Fibroblast of upper back skin (primary cell): ENCODE measurements at regions not wholly inside any gene's neighbourhood (a gene's known extent, or its start where the extent isn't known, plus 50 kb on each side); places are given as distances from the start of the nearest gene placed in this dataset.

Experiments used
- DNase-seq: peaks from one replicate; pipeline ENCODE4 v3.0.0-alpha.2; 2013

DNA sequence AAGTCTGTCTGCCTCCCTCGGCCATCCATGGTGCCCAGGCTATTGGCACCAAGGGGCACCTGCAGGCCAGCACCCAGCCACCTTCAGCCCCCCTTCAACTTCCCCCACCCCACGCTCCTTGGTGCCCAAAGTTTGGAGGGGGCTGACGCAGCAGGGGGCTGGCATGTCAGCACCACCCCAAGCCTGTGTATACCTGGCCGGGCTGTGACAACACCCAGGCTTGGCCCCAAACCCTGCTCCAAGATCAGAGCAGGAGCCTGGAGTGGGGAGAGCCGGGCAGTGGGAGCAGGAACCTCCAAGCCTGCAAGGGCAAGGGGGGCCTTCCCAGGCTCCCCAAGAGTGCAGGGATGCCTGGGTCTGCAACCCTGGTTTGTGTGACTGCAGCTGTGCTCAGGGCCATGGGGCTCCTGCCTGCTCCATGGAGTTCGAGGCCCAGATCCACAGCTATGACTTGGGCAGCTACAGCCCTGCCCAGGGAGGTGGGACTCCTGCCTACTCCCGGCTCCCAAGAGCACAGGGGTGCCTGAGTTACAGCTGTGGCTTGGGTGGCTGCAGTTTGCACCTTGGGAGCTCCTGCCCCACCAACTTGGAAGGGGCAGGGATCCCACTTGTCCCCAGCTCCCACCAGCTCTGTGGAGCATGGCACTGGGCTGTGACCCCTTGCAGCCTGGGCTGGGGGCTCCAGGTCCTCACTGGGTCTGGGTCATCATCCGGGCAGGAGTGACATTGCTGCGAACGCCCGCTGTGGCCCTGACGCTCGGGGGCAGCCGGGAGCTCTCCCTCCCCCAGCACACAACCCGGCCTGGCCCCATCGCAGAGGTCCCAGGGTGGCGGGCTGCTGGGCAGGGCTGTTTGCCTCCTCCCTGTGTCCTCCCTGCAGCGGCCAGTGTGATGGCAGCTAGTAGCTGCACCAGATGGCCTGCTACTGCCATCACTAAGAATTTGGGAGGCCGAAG, 175.5 kb upstream of the SDK2 start:
- no peak for DNase-seq

DNA sequence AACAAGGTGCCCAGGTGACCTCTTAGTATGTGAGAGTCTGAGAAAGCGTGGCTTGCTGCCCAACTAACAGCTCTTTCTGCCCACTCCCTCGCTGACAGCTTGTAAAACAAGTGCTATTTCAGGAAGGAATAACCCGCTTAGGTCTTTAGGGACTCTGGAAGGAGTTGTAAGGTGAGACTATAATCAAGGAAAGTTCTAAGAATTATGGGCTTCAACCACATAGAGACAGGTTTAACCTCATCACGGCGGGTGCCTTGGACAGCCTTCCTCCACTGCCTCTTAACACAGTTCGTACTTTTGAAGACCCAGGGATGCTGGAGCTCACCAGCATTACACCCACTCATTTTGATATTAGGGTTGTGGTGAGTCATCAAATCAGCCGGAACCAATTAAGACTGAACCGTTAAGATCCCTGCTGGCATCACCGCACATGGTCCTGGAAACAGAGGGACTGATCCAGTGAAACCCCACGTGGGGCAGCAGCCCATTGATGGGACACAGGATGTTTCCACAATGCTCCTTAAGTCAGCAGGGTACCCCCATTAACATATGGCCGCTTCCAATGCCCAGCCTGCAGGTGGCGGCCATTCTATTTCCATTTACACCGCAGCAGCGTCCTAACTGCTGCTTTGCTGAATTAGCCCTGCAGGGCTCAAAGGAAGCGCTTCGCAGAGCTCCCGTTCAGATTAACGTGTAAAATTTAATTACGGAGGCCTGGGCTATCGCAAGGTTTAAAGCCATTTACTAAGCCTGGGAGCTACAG, 176.6 kb upstream of the SDK2 start:
- peak; percentile 68 for DNase-seq

DNA sequence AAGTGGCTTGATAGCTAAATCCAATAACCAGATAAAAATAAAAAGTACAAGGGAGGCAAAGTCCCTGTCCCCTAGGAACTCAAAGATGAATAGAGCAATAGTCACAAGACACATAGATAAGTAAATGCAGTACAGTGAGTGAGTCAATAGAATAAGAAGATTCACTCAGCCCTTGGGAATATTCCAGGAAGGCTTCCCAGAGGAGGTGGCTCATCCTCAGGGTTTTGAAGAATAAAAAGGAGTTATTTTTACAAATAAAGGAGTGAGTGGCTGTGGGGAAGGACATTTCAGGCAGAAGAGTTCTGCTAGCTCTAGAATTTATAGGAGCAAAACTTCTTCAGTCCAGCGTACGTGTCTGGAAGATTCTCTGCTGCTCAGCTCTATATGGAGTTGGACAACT, 177.4 kb upstream of the SDK2 start:
- no peak for DNase-seq

DNA sequence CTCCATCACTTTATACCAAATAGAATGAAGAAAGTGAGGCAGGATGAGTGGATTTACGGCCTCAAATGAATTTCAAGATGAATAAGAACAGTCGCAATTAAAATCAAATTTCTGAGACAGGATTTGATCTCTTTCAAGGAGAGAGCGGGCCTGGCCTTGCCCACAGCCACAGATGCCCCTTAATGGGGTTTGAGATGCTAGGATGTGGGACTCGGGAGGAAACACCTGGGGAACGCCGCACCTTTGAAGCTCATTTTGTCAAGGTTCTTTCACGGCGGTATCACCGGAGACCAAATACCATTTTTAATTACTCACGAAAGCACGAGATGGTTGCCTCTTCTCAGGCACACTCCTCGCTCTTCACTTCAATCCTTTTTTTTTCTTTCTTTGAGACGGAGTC, 178.1 kb upstream of the SDK2 start:
- DNase-seq, result no peak

DNA sequence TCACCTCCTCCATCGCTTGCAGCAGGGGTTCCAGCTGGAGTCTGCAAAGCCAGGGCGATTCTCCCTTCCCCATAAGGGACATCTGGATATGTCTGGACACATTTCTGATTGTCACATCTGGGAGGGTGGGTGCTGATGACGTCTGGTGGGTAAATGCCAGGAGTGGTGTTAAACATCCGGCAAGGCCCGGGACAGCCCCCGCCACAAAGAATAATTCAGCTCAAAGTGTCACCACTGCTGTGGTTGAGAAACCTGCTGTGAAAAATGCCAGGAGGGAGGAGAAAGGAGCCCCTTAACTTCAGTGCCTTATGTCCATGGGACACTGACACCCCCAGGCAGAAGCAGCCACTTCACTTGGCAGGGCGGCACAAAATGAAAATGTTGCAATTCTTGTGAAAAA, 179.4 kb upstream of the SDK2 start:
- DNase-seq, result no peak

DNA sequence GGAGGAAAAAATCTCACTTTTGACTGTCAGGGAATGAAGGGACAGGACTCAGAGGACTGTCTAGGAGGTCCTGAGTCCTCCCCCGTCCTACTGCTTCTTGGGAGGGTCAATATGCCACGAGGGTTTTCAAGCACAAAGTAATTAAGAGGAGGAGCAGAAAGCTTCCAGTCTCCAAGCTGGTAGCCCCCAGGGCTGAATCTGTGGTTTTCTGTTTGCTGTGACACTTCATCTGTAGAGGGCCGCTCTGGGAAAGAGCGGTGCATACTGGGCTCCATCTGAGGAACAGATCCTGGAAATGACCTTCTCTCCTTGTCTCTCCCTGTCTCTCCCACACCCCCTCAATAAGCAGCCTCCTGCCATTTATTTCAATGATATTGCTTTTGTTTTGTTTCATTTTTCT, 180.1 kb upstream of the SDK2 start:
- no peak for DNase-seq

DNA sequence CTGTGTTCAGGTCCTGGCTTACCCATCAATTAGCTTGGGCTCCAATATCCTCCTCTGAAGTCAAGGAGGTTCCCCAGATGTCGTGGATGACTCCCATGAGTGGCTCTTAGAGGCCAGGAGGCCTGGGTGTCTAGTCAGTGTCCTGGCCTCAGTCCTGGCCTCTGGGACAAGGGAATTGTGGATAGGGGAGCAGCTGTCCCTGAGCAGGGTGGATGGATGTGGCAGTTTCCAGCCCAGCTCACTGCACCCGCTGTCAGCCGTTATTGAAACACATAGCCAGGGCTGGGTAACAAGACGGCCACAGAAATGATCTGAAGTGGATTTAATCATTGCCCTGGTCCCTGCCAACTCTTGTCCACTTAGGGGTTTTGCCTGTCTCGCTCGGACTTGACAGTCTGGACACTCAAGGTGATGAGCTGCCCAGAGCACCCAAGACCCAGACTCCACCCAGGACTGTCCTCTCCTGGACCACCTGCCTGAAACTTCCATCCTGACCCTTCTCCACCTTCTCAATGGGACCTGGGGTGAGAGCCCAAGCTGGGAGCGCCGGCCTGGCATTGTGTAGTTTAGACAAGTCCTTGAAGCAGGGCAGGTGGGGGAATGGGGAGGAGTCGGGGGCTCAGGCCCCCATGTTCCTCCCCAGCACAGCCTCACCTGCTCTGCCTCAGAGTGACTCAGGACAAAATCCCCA, 182.1 kb upstream of the SDK2 start:
- DNase-seq, result no peak

DNA sequence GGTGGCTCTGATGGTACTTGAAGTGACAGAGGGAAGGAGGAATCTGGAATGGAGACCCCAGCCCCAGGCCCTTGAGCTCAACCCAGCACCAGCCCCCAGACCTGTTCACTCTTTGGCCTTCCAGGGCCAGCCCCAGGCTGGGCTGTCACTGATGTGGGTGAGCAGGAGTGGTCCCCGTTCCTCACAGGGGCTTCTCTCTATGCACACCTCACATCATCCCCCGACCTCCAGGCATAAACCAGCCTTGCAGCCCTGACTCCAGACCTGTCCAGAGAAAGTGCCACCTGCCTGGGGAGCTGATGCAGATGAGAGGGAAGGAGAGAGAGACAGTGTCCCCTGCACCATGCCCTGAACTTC, 182.6 kb upstream of the SDK2 start:
- no peak for DNase-seq

- no peak for DNase-seq
Observed at GRCh38 chr17:73827627-73828291, 183.5 kb upstream of the SDK2 start.

- no peak for DNase-seq
Observed at GRCh38 chr17:73829676-73830280, 185.5 kb upstream of the SDK2 start.

DNA sequence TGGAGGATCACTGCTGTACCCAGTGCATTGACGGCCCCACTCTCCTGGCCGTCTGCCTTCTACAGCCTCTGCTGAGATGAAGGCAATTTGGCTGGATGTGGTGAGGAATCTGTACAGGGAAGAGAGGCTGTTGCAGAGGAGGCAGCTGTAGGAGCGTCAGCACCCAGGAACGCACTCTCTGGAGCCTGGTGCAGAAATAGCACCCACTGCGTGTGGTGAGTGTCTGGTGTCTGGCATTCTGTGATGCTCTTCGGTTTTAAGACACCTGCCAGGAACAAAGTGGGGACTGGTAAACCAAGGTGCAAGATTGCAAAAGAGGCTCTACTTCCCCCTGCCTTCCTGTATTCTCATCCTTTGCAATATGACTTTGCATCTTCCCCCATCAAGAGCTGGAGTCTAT, 187.5 kb upstream of the SDK2 start:
- no peak for DNase-seq

GRCh38 chr17:73833775-73834488, 189.7 kb upstream of the SDK2 start:
- DNase-seq, result peak; percentile 58

DNA sequence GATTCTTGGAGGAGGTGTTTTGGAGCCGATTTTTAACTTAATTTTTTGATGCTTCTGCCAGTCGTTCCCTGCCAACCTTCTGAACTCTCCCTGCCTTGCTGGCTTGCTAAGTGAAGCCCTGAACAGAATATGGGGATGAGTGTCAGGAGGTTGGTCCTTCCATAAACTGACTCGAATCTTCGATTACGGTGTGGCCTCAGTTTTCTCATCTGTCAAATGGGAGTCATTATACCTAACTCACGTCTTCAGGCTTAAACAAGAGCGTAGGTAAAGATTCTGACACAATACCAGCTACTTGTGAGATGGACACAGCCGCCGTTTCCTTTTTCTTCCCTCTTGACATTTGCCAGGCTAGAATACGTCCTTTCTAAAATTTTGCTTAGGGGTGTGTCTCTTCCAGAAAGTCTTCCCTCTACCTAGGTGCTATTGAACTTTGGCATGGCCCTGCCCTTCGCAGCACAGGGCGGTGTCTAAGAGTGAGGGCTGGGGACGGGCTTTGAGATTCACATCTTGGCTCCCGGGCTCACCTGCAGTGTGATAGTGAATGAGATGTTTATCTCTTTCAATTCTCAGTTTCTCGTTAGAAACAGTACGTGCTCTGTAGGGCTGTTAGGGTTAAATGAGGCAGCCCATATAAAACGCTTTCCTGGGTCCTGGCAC, 190.6 kb upstream of the SDK2 start:
- no peak for DNase-seq

GRCh38 chr17:73835605-73836004, 191.4 kb upstream of the SDK2 start:
- DNase-seq, result no peak

DNA sequence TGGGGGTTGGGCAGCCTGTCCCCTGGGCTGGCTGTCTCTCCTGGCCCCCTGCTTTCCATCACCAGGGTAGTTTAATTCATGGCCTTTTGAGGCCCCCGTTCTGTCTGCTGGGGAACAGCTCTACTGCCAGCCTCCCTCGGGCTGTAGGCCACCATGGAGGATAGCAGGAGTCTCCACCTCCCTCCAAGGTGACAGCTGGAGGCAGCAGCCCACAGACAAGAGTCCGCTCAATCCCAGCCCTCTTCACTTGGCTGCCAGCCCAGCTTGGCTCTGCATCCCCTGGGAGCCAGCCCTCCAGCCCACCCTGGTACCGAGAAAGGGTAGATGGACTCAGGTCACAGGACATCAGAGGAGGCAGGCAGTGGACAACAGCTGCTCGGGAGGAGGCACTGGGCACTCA, 194.6 kb upstream of the SDK2 start:
- DNase-seq, result no peak

DNA sequence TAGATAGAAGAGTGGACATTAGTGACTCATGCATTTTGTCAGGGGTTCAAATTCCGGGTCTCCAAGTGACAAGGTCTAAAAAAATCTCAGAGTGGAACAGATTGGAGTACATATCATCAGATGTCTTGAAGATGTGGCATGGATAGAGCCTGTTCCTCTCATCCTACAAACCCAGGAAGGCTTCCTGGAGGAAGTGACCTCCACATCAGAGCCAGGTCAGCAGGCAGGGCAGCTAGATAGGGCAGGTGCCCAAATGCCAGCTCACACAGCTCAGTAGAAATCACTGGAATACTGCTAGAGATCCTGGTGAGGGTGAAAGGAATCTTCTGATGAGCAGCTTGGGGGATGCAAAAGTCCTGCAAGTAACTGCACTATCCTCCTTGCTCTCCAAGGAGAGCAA, 196.6 kb upstream of the SDK2 start:
- DNase-seq, result no peak

DNA sequence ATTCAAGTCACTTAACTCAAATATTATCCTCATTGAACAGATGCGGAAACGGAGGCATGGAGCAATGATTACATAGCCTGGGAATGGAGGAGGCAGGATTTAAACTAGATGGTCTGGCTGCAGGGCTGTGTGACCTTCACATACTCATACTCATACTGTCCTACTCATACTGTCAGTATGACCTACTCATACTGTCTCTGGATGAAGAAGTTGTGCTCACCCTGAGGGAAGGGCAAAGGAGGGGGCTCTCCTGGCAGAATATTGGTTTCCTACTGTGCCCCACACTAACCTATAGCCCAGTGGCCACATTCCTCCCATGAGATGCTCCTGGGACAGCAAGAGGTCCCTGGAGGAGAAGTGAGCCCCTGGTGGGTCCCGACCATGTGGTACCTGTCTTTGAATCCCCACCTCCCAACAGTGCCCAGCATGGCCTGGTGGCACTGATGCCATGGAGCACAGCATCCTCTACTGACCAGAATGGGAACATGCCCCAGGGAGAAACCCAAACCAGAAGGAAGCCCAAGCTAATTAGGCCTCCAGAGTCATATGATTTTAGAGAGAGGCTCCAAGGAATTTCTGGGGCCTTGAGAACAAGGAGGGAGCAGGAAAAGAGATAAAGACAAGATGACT, 197.3 kb upstream of the SDK2 start:
- DNase-seq, result peak; percentile 10

DNA sequence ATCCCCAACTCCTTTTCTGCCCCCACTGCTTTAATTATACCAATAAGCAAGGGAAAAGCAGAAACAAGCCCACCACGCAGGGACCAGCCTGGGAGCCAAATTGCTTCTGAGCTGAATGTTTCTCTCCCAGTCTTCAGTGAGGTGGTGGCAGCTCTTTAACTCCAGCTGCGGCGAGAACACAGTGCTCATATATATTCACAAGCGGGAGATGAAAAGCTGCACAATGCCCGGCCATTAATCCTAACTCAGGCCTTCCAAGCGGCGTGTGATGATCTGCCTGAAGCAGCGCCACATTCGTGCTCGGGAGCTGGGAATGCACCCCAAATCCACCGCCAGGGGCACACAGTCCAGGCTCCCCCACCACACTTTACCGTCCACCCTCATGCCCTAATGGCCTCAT, 203.7 kb upstream of the SDK2 start:
- no peak for DNase-seq

GRCh38 chr17:73850426-73850825, 206.2 kb upstream of the SDK2 start:
- DNase-seq, result no peak

- DNase-seq, result no peak
Observed at GRCh38 chr17:73851091-73851490, 206.8 kb upstream of the SDK2 start.

DNA sequence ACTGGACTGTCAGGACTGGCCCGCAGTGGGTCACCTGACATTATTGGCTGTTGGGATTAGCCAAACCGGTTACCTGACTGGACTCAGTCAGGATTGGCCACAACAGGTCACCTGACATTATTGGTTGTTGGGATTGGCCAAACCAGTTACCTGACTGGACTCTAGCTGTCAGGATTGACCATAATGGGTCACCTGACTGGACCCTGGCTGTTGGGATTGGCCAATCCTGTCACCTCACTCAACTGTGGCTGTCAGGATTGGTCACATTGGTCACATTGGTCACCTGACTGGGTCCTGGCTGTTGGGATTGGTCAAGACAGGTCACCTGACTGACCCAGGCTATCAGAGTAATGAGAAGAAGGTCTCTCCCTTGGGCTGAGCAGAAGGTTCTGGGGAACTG, 207.7 kb upstream of the SDK2 start:
- no peak for DNase-seq
